ENCODE measurements at regions not wholly inside any gene's neighbourhood (a gene's known extent, or its start where the extent isn't known, plus 50 kb on each side); places are given as distances from the start of the nearest gene placed in this dataset.

- no peak for TF ChIP-seq TCF7L2 (IDR thresholded peaks at IDR 0.05; ENCODE audit: borderline replicate concordance, low read depth, low read length)
- no peak for TF ChIP-seq ZEB2 (tag by site-specific recombination; IDR thresholded peaks at IDR 0.05)
- peak; percentile 50; the same call in 1 of the 2 replicates for TF ChIP-seq PATZ1 (tag by site-specific recombination; IDR thresholded peaks at IDR 0.05)
- TF ChIP-seq ZNF548 (tag by site-specific recombination; IDR thresholded peaks at IDR 0.05): no peak
- TF ChIP-seq OSR2 (tag by site-specific recombination; IDR thresholded peaks at IDR 0.05): no peak
- no peak for TF ChIP-seq ZNF747 (tag by site-specific recombination; IDR thresholded peaks at IDR 0.05)
- TF ChIP-seq CTCF (tag by site-specific recombination; IDR thresholded peaks at IDR 0.05): peak; percentile 37; the same call in 1 of the 2 replicates
- no peak for TF ChIP-seq ZNF777 (tag by site-specific recombination; IDR thresholded peaks at IDR 0.05; ENCODE audit: borderline replicate concordance)
- peak; percentile 68 for TF ChIP-seq SP2 (tag by site-specific recombination; IDR thresholded peaks at IDR 0.05)
- TF ChIP-seq ZNF223 (tag by site-specific recombination; IDR thresholded peaks at IDR 0.05): no peak
- no peak for TF ChIP-seq SETDB1 (IDR thresholded peaks at IDR 0.05; ENCODE audit: insufficient read length, low read length)
- TF ChIP-seq ZBTB21 (tag by site-specific recombination; IDR thresholded peaks at IDR 0.05): no peak
- no peak for TF ChIP-seq KLF7 (tag by site-specific recombination; IDR thresholded peaks at IDR 0.05; ENCODE audit: borderline replicate concordance)
Observed at GRCh38 chr15:99486371-99487336, 79.1 kb upstream of the MEF2A start.

All from HEK293 (cell line).